ENCODE measurements at regions not wholly inside any gene's neighbourhood (a gene's known extent, or its start where the extent isn't known, plus 50 kb on each side); places are given as distances from the start of the nearest gene placed in this dataset.

GRCh38 chr15:46858150-46858549 is 859.2 kb upstream of the SEMA6D start:
- WGBS (ENCODE audit: missing lambda C conversion rate) = 0% methylated on average over 3 of the region's 3 CpGs
- no peak for FAIRE-seq

GRCh38 chr15:46861796-46862195 is 855.5 kb upstream of the SEMA6D start:
- POLR2A ChIA-PET = no interaction called here
- DNase-seq (ENCODE audit: low read depth in 1 of 2, low spot score in 1 of 2) (no peak), ATAC-seq (no peak), FAIRE-seq (no peak)
- H3K4me3 ChIP-seq = no peak overlapping the region
- CTCF ChIA-PET = no interaction called here
- H3K4me1 ChIP-seq = no peaks in the 10 kb centered on the region
- H3K9me3 ChIP-seq = no peaks in the 10 kb centered on the region
- TF ChIP-seq NR3C1 (IDR thresholded peaks at IDR 0.05) = no peak
- TF ChIP-seq RNF2 (IDR thresholded peaks at IDR 0.05; ENCODE audit: borderline replicate concordance, low read depth) = no peak
- TF ChIP-seq NPAS2 (CRISPR knock-in tag; IDR thresholded peaks at IDR 0.05; ENCODE audit: borderline replicate concordance) = no peak
- TF ChIP-seq, protein P1, sequence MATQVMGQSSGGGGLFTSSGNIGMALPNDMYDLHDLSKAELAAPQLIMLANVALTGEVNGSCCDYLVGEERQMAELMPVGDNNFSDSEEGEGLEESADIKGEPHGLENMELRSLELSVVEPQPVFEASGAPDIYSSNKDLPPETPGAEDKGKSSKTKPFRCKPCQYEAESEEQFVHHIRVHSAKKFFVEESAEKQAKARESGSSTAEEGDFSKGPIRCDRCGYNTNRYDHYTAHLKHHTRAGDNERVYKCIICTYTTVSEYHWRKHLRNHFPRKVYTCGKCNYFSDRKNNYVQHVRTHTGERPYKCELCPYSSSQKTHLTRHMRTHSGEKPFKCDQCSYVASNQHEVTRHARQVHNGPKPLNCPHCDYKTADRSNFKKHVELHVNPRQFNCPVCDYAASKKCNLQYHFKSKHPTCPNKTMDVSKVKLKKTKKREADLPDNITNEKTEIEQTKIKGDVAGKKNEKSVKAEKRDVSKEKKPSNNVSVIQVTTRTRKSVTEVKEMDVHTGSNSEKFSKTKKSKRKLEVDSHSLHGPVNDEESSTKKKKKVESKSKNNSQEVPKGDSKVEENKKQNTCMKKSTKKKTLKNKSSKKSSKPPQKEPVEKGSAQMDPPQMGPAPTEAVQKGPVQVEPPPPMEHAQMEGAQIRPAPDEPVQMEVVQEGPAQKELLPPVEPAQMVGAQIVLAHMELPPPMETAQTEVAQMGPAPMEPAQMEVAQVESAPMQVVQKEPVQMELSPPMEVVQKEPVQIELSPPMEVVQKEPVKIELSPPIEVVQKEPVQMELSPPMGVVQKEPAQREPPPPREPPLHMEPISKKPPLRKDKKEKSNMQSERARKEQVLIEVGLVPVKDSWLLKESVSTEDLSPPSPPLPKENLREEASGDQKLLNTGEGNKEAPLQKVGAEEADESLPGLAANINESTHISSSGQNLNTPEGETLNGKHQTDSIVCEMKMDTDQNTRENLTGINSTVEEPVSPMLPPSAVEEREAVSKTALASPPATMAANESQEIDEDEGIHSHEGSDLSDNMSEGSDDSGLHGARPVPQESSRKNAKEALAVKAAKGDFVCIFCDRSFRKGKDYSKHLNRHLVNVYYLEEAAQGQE (IDR thresholded peaks at IDR 0.05) = no peak
- TF ChIP-seq MAFK (IDR thresholded peaks at IDR 0.05; ENCODE audit: partially characterized antibody) = no peak
- no peak for TF ChIP-seq HMGXB4 (CRISPR knock-in tag; IDR thresholded peaks at IDR 0.05; ENCODE audit: borderline replicate concordance)
- TF ChIP-seq SMC3 (IDR thresholded peaks at IDR 0.05) = no peak
- TF ChIP-seq, protein P2, sequence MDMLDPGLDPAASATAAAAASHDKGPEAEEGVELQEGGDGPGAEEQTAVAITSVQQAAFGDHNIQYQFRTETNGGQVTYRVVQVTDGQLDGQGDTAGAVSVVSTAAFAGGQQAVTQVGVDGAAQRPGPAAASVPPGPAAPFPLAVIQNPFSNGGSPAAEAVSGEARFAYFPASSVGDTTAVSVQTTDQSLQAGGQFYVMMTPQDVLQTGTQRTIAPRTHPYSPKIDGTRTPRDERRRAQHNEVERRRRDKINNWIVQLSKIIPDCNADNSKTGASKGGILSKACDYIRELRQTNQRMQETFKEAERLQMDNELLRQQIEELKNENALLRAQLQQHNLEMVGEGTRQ (IDR thresholded peaks at IDR 0.05) = no peak
- no peak for TF ChIP-seq CTCF (IDR thresholded peaks at IDR 0.05)
- TF ChIP-seq FOSL2 (IDR thresholded peaks at IDR 0.05) = no peak
- TF ChIP-seq FOSL2 (CRISPR knock-in tag; IDR thresholded peaks at IDR 0.05) = no peak
- no peak for TF ChIP-seq EHMT2 (IDR thresholded peaks at IDR 0.05; ENCODE audit: low read depth)
- TF ChIP-seq CHD4 (IDR thresholded peaks at IDR 0.05; ENCODE audit: borderline replicate concordance) = no peak
- H3K4me2 ChIP-seq = no peak overlapping the region
- 8% methylated on average over 2 of the region's 2 CpGs for WGBS (ENCODE audit: missing lambda C conversion rate)
- H3K27ac ChIP-seq = no peak overlapping the region

More at GRCh38 chr15:46858150-46858549, 859.2 kb upstream of the SEMA6D start:
- TF ChIP-seq ELK1 (IDR thresholded peaks at IDR 0.05; ENCODE audit: low read depth, low read length) = no peak
- TF ChIP-seq HOXA7 (CRISPR knock-in tag; IDR thresholded peaks at IDR 0.05) = no peak
- TF ChIP-seq ZFP36 (IDR thresholded peaks at IDR 0.05; ENCODE audit: borderline replicate concordance, partially characterized antibody) = no peak
- TF ChIP-seq POLR2AphosphoS2 (conservative IDR thresholded peaks at IDR 0.05; ENCODE audit: low read length) = no peak
- TF ChIP-seq FOSB (CRISPR knock-in tag; IDR thresholded peaks at IDR 0.05) = no peak
- no peak for TF ChIP-seq KDM1A (IDR thresholded peaks at IDR 0.05; ENCODE audit: low read depth)
- TF ChIP-seq EP300 (IDR thresholded peaks at IDR 0.05) = no peak
- no peak overlapping the region for H3K4me3 ChIP-seq
- POLR2A ChIA-PET = no interaction called here
- ATAC-seq (no peak), DNase-seq (ENCODE audit: low read depth in 1 of 2, low spot score in 1 of 2) (no peak)
- CTCF ChIA-PET = no interaction called here
- no peaks in the 10 kb centered on the region for H3K9me3 ChIP-seq
- H3K4me1 ChIP-seq = no peaks in the 10 kb centered on the region
- no peak overlapping the region for H3K27ac ChIP-seq
- H3K4me2 ChIP-seq = no peak overlapping the region

Data from A549 (cell line).